ENCODE measurements at regions not wholly inside any gene's neighbourhood (a gene's known extent, or its start where the extent isn't known, plus 50 kb on each side); places are given as distances from the start of the nearest gene placed in this dataset.

DNA sequence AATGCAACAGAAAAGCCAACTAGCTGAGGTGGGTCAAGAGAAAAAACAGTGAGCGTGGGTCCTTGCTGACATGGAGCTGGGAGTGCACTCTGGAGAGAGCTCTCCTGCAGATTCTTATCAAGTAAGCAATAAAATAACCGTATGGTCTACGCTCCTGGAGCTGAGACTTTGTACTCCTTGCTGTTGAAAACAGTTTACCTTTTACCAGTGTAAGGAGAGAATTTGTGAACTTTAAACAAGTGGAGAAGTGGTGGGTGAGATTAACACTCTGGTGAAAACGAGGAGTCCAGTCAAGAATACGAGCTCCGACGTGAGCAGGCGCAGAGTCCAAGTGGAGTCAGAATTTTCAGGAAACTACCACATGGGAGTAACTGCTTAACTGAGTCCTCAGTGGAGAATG lies 156.1 kb upstream of the ERCC6L2 start:
- CTCF ChIA-PET (ENCODE audit: low intra/inter-chr PET ratio, low total read pairs) = no interaction called here
- H3K4me1 ChIP-seq (ENCODE audit: insufficient read depth, low read length) = peaks cover 46% of the 10 kb centered on the region

GRCh38 chr9:95718263-95718662 lies 157.2 kb upstream of the ERCC6L2 start:
- Histone ChIP-seq H3K4me1 (ENCODE audit: insufficient read depth, low read length) (peaks cover 35% of the 10 kb centered on the region), H4K20me1 (ENCODE audit: insufficient read depth, low read length) (no peaks in the 10 kb centered on the region), H3K79me2 (ENCODE audit: insufficient read depth, low read length) (no peaks in the 10 kb centered on the region), H3K9me3 (ENCODE audit: low read length) (peaks cover 33% of the 10 kb centered on the region), H3K27ac (ENCODE audit: extremely low read length, insufficient read depth, low read length) (no peak overlapping the region), H3K36me3 (replicated peaks in 1 of 2; ENCODE audit: control insufficient read depth in 1 of 2, insufficient read depth in 2 of 2, low read length in 2 of 2) (no peaks in the 10 kb centered on the region), H3K4me3 (replicated peaks in 1 of 3; ENCODE audit: insufficient read depth in 1 of 3, low read depth in 2 of 3, low read length in 3 of 3) (no peak overlapping the region), H3K27me3 (ENCODE audit: control insufficient read depth in 1 of 2, insufficient read depth in 2 of 2, low read length in 2 of 2) (no peaks in the 10 kb centered on the region), H2AFZ (ENCODE audit: low read length) (no peak overlapping the region), H3K9ac (ENCODE audit: insufficient read depth, low read depth, low read length) (no peak overlapping the region), H3K4me2 (ENCODE audit: low read depth, low read length) (no peak overlapping the region)
- BruUV-seq (replicated peaks) = no TSS peak
- DNase-seq (ENCODE audit: low spot score) (no peak), ATAC-seq (no peak), FAIRE-seq (no peak)
- TF ChIP-seq MAFF (IDR thresholded peaks at IDR 0.05; ENCODE audit: low read depth, low read length) = peak; percentile 66
- peak; percentile 56 to 77; a peak in 3 of 4 replicates for TF ChIP-seq MAFK (conservative IDR thresholded peaks at IDR 0.05 in 1 of 2, IDR thresholded peaks at IDR 0.05 in 1 of 2; ENCODE audit: low read length in 2 of 2)
- no peak for TF ChIP-seq ZNF576 (CRISPR knock-in tag; IDR thresholded peaks at IDR 0.05)
- ChIA-PET CTCF (ENCODE audit: low intra/inter-chr PET ratio, low total read pairs) (no interaction called here), POLR2A (no interaction called here)
- in situ Hi-C loops (cut with HindIII; ENCODE audit: extremely low pct_ligation_motif_present, low pct_unique_long_range_greater_than_20kb) (no loop called here), intact Hi-C loops (cut with micrococcal nuclease; ENCODE audit: unreplicated experiment) (no loop called here)

More for the DNA sequence above, 156.1 kb upstream of the ERCC6L2 start:
- FAIRE-seq (no peak), ATAC-seq (no peak), DNase-seq (ENCODE audit: low spot score) (no peak)
- BruUV-seq (replicated peaks) = no TSS peak
- 54% methylated on average over 8 of the region's 8 CpGs for WGBS (ENCODE audit: low lambda C conversion rate)
- H3K9me3 ChIP-seq (ENCODE audit: low read length) = peaks cover 29% of the 10 kb centered on the region
- H3K79me2 ChIP-seq (ENCODE audit: insufficient read depth, low read length) = no peaks in the 10 kb centered on the region
- POLR2A ChIA-PET = no interaction called here
- peak overlapping the region; percentile 44 for H2AFZ ChIP-seq (ENCODE audit: low read length)
- in situ Hi-C loops (cut with HindIII; ENCODE audit: extremely low pct_ligation_motif_present, low pct_unique_long_range_greater_than_20kb) = no loop called here
- TF ChIP-seq RORA (CRISPR knock-in tag; IDR thresholded peaks at IDR 0.05) = no peak
- TF ChIP-seq GLMP (CRISPR knock-in tag; IDR thresholded peaks at IDR 0.05; ENCODE audit: borderline replicate concordance) = no peak
- no peak overlapping the region for H3K27ac ChIP-seq (ENCODE audit: extremely low read length, insufficient read depth, low read length)
- no peaks in the 10 kb centered on the region for H3K27me3 ChIP-seq (ENCODE audit: control insufficient read depth in 1 of 2, insufficient read depth in 2 of 2, low read length in 2 of 2)
- H4K20me1 ChIP-seq (ENCODE audit: insufficient read depth, low read length) = no peaks in the 10 kb centered on the region
- H3K9ac ChIP-seq (ENCODE audit: insufficient read depth, low read depth, low read length) = no peak overlapping the region
- H3K4me2 ChIP-seq (ENCODE audit: low read depth, low read length) = no peak overlapping the region
- H3K4me3 ChIP-seq (replicated peaks in 1 of 3; ENCODE audit: insufficient read depth in 1 of 3, low read depth in 2 of 3, low read length in 3 of 3) = no peak overlapping the region
- H3K36me3 ChIP-seq (replicated peaks in 1 of 2; ENCODE audit: control insufficient read depth in 1 of 2, insufficient read depth in 2 of 2, low read length in 2 of 2) = no peaks in the 10 kb centered on the region
- intact Hi-C loops (cut with micrococcal nuclease; ENCODE audit: unreplicated experiment) = no loop called here

Data from HepG2 (cell line).